ENCODE measurements at regions not wholly inside any gene's neighbourhood (a gene's known extent, or its start where the extent isn't known, plus 50 kb on each side); places are given as distances from the start of the nearest gene placed in this dataset.

DNA sequence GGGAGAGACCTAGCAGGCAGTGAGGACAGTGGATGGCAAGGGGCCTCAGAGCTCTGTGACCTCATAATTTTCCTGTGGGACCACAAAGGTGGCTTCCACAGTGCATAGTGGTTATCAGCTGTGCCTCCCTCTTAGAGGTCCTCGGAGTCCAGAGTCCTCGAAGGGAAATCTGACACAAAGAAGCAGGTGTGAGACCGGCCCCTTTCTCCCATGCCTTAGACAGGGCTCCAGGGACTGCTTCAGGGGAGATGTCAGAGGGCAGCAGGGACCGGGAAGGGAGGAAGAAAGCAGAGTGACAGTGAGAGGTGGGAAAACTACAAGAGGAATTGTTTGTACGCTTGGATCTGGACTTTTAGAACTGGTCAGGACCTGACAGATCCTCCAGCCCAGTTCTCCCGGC lies 66.3 kb downstream of the BAMBI start:
- no peak for TF ChIP-seq EZH2 (IDR thresholded peaks at IDR 0.05)
- no peak for TF ChIP-seq ZFX (IDR thresholded peaks at IDR 0.05)
- TF ChIP-seq EZH2phosphoT487 (IDR thresholded peaks at IDR 0.05; ENCODE audit: borderline replicate concordance): no peak
- TF ChIP-seq POLR2AphosphoS5 (IDR thresholded peaks at IDR 0.05; ENCODE audit: low read depth, low read length): no peak
- no peak for TF ChIP-seq RAD21 (IDR thresholded peaks at IDR 0.05; ENCODE audit: low read depth)
- TF ChIP-seq EGR1 (IDR thresholded peaks at IDR 0.05; ENCODE audit: low read depth): no peak

Measured in HCT116 (cell line).